HepG2 (cell line): ENCODE measurements at regions not wholly inside any gene's neighbourhood (a gene's known extent, or its start where the extent isn't known, plus 50 kb on each side); places are given as distances from the start of the nearest gene placed in this dataset.

Experiments used
- ATAC-seq: fragments of 200-7000 bp; cut with Tn5 transposase; 3 replicates; pipeline ENCODE4 v1.9.1; 2020; ENCODE audit warnings: mild to moderate bottlenecking, moderate library complexity
- BruUV-seq: library from RNA; stranded (reverse); fragments of 400-500 nt; replicated peaks from 2 replicates; lab custom pipeline; 2021; lab: Mats Ljungman, UMichigan
- CTCF ChIA-PET: fragments of 300-600 bp; formaldehyde crosslinking; extraction: SDS; loops from one replicate; lab custom pipeline; 2021; ENCODE audit warnings: low total read pairs, inconsistent platforms, low intra/inter-chr PET ratio; lab: Yijun Ruan, JAX
- POLR2A ChIA-PET: fragments of 350-600 bp; sonication (Branson Sonifier 250); formaldehyde crosslinking; loops from one replicate; lab custom pipeline; 2020; ENCODE audit warnings: antibody characterized with exemption, inconsistent platforms; lab: Yijun Ruan, JAX
- DNase-seq: peaks from one replicate; pipeline ENCODE4 v3.0.0-alpha.2; 2015; ENCODE audit warnings: low spot score
- FAIRE-seq: peaks from 3 replicates; lab custom pipeline; 2011; peaks lifted over from hg19 to GRCh38; lab: Jason Lieb, UNC
- H2AFZ ChIP-seq: one replicate; pipeline ENCODE4 v1.6.1; 2011; ENCODE audit warnings: low read length, inconsistent platforms
- H3K27ac ChIP-seq: fragments of 300-600 bp; 3 replicates; pipeline ENCODE4 v1.8.0; 2011; ENCODE audit warnings: mixed run types, mild to moderate bottlenecking, mixed read lengths, low read length, inconsistent platforms; ENCODE audit not compliant: insufficient read depth; ENCODE audit errors: extremely low read length
- H3K27me3 ChIP-seq, 2 experiments: fragments of 200-600 bp in 1 of 2; 2 replicates in 1 of 2; 3 replicates in 1 of 2; pipeline versions ENCODE4 v1.6.0 to v1.8.0; 2011; ENCODE audit warnings: low read length in 2 of 2, mild to moderate bottlenecking in 2 of 2, moderate library complexity in 2 of 2, inconsistent platforms in 1 of 2; ENCODE audit not compliant: insufficient read depth in 2 of 2, control insufficient read depth in 1 of 2
- H3K36me3 ChIP-seq, 2 experiments: fragments of 200-600 bp in 1 of 2; replicated peaks in 1 of 2; 2 replicates in 1 of 2; 3 replicates in 1 of 2; pipeline versions ENCODE4 v1.5.1 to v1.8.0; 2011; ENCODE audit warnings: low read length in 2 of 2, inconsistent platforms in 1 of 2; ENCODE audit not compliant: insufficient read depth in 2 of 2, control insufficient read depth in 1 of 2
- H3K4me1 ChIP-seq: 2 replicates; pipeline ENCODE4 v1.5.1; 2012; ENCODE audit warnings: low read length, inconsistent platforms; ENCODE audit not compliant: insufficient read depth
- H3K4me2 ChIP-seq: 2 replicates; pipeline ENCODE4 v1.6.0; 2011; ENCODE audit warnings: low read depth, low read length, inconsistent platforms
- H3K4me3 ChIP-seq, 3 experiments: fragments of 200-600 bp in 1 of 3; sonication (generic), shearing (Covaris generic) in 1 of 3; replicated peaks in 1 of 3; 2 replicates each; pipeline ENCODE4 v1.5.1; 2011 to 2016; ENCODE audit warnings: low read length in 3 of 3, inconsistent platforms in 2 of 3, low read depth in 2 of 3, mild to moderate bottlenecking in 2 of 3, control low read depth in 1 of 3, mixed read lengths in 1 of 3; ENCODE audit not compliant: insufficient read depth in 1 of 3
- H3K79me2 ChIP-seq: one replicate; pipeline ENCODE4 v1.6.1; 2011; ENCODE audit warnings: low read length, inconsistent platforms; ENCODE audit not compliant: insufficient read depth
- H3K9ac ChIP-seq: 2 replicates; pipeline ENCODE4 v1.6.0; 2011; ENCODE audit warnings: mild to moderate bottlenecking, low read depth, low read length, inconsistent platforms; ENCODE audit not compliant: insufficient read depth
- H3K9me3 ChIP-seq: 2 replicates; pipeline ENCODE4 v1.5.1; 2012; ENCODE audit warnings: mild to moderate bottlenecking, low read length
- H4K20me1 ChIP-seq: 2 replicates; pipeline ENCODE4 v1.6.0; 2011; ENCODE audit warnings: inconsistent platforms, mild to moderate bottlenecking, low read length, moderate library complexity; ENCODE audit not compliant: insufficient read depth
- CAMTA2 ChIP-seq: sonication (generic); formaldehyde crosslinking; IDR thresholded peaks from 2 replicates; pipeline ENCODE4 v1.4.0; 2020; ENCODE audit warnings: mild to moderate bottlenecking, missing genetic modification reagents, borderline replicate concordance
- HHEX ChIP-seq: IDR thresholded peaks from 2 replicates; pipeline ENCODE4 v1.6.1; 2016; ENCODE audit warnings: control low read depth
- IKZF5 ChIP-seq: IDR thresholded peaks from 2 replicates; pipeline ENCODE4 v1.6.1; 2018; ENCODE audit warnings: missing genetic modification reagents, mild to moderate bottlenecking, missing compliant biosample characterization
- NFKB2 ChIP-seq: sonication (generic); formaldehyde crosslinking; IDR thresholded peaks from 2 replicates; pipeline ENCODE4 v1.4.0; 2020; ENCODE audit warnings: missing genetic modification reagents, borderline replicate concordance
- NFKBIZ ChIP-seq: IDR thresholded peaks from 2 replicates; pipeline ENCODE4 v1.6.1; 2018; ENCODE audit warnings: missing genetic modification reagents, missing compliant biosample characterization
- POLR2A ChIP-seq, 2 experiments: IDR thresholded peaks; 2 replicates each; pipeline ENCODE4 v1.6.1; 2011; ENCODE audit warnings: low read depth in 2 of 2, low read length in 2 of 2, mild to moderate bottlenecking in 1 of 2, moderate library complexity in 1 of 2; ENCODE audit not compliant: insufficient read depth in 1 of 2
- PPARG ChIP-seq: conservative IDR thresholded peaks from 2 replicates; pipeline ENCODE4 v1.6.1; 2016; ENCODE audit warnings: missing biosample characterization, missing genetic modification reagents
- THAP9 ChIP-seq: sonication (generic); formaldehyde crosslinking; IDR thresholded peaks from 2 replicates; pipeline ENCODE4; 2020; ENCODE audit warnings: missing genetic modification reagents, mild to moderate bottlenecking, borderline replicate concordance
- ZFAT ChIP-seq: sonication (generic); formaldehyde crosslinking; conservative IDR thresholded peaks from 2 replicates; pipeline ENCODE4 v1.8.1; 2023; ENCODE audit warnings: missing genetic modification reagents, inconsistent platforms
- ZMAT3 ChIP-seq: sonication (generic); formaldehyde crosslinking; conservative IDR thresholded peaks from 2 replicates; pipeline ENCODE4 v1.7.0; 2021; ENCODE audit warnings: missing genetic modification reagents
- ZNF10 ChIP-seq: sonication (generic); formaldehyde crosslinking; IDR thresholded peaks from 2 replicates; pipeline ENCODE4 v1.4.0; 2020; ENCODE audit warnings: mild to moderate bottlenecking, low read depth, missing genetic modification reagents, borderline replicate concordance
- ZNF317 ChIP-seq: sonication (generic); formaldehyde crosslinking; IDR thresholded peaks from 2 replicates; pipeline ENCODE4 v1.5.0; 2020; ENCODE audit warnings: mild to moderate bottlenecking, missing genetic modification reagents
- ZNF382 ChIP-seq: sonication (generic); formaldehyde crosslinking; IDR thresholded peaks from 2 replicates; pipeline ENCODE4 v1.5.0; 2020; ENCODE audit warnings: missing genetic modification reagents, mild to moderate bottlenecking, borderline replicate concordance
- ZNF468 ChIP-seq: sonication (generic); formaldehyde crosslinking; IDR thresholded peaks from 2 replicates; pipeline ENCODE4 v1.8.0; 2022; ENCODE audit warnings: mild to moderate bottlenecking, moderate library complexity, missing genetic modification reagents
- in situ Hi-C: cut with HindIII; loops from 2 replicates; pipeline ENCODE4 v1.10.0; 2017; ENCODE audit warnings: low pct_unique_long_range_greater_than_20kb; ENCODE audit not compliant: extremely low pct_ligation_motif_present
- intact Hi-C: fragments of 100-400 bp; cut with micrococcal nuclease; formaldehyde crosslinking; loops from one replicate; pipeline ENCODE4 v1.10.0; 2022; ENCODE audit not compliant: unreplicated experiment

- intact Hi-C loops, result no loop called here
- no peaks in the 10 kb centered on the region for H3K79me2 ChIP-seq
- TF ChIP-seq ZNF382 (CRISPR knock-in tag), result no peak
- no peak for TF ChIP-seq NFKB2 (CRISPR knock-in tag)
- no peak for TF ChIP-seq THAP9 (CRISPR knock-in tag)
- no peak for TF ChIP-seq ZNF10 (CRISPR knock-in tag)
- TF ChIP-seq ZNF468 (CRISPR knock-in tag), result no peak
- TF ChIP-seq POLR2A (IDR thresholded peaks at IDR 0.05; ENCODE audit: insufficient read depth in 1 of 2, low read depth in 2 of 2, low read length in 2 of 2), result no peak
- TF ChIP-seq IKZF5 (CRISPR knock-in tag), result no peak
- no peak for TF ChIP-seq ZFAT (CRISPR knock-in tag)
- TF ChIP-seq ZMAT3 (CRISPR knock-in tag), result no peak
- no peak for TF ChIP-seq NFKBIZ (CRISPR knock-in tag)
- TF ChIP-seq ZNF317, result no peak
- TF ChIP-seq PPARG, result no peak
- no peak for TF ChIP-seq HHEX
- TF ChIP-seq CAMTA2 (CRISPR knock-in tag), result no peak
- TF ChIP-seq, all 625 proteins: peak for 0
- Histone ChIP-seq H2AFZ (no peak overlapping the region), H3K27me3 (no peaks in the 10 kb centered on the region), H3K9me3 (no peaks in the 10 kb centered on the region), H3K36me3 (no peaks in the 10 kb centered on the region), H3K27ac (no peak overlapping the region), H4K20me1 (no peaks in the 10 kb centered on the region), H3K4me3 (no peak overlapping the region), H3K9ac (no peak overlapping the region), H3K4me1 (no peaks in the 10 kb centered on the region), H3K4me2 (no peak overlapping the region)
- ChIA-PET CTCF (no interaction called here), POLR2A (no interaction called here)
- BruUV-seq, result no TSS peak
- ATAC-seq (no peak), DNase-seq (no peak), FAIRE-seq (no peak)
- in situ Hi-C loops, result no loop called here
These were observed 1371.7 kb upstream of the PABPC4L start for GRCh38 chr4:135573251-135573650.
